ENCODE measurements at regions not wholly inside any gene's neighbourhood (a gene's known extent, or its start where the extent isn't known, plus 50 kb on each side); places are given as distances from the start of the nearest gene placed in this dataset.

DNA sequence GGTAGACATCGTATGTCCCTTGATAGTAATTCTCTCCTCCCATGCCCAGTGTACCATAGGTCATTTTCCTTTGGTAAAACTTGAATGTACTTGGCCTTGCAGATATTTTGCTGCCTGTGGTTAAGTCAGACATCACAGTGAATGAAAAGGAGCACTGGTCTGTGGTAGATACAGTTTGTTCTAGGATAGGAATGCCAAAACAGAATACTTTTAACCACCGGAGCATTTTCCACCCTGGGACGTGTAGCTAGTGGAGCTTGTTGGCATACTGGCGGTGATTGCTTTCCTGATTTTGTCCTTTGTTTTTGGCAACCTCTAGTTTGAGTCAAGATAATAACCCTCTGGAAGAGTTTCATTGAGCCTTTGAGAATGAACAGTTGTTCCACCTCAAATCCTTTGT is 92.0 kb upstream of the BMPER start:
- DNase-seq (ENCODE audit: low read depth) = no peak

DNA sequence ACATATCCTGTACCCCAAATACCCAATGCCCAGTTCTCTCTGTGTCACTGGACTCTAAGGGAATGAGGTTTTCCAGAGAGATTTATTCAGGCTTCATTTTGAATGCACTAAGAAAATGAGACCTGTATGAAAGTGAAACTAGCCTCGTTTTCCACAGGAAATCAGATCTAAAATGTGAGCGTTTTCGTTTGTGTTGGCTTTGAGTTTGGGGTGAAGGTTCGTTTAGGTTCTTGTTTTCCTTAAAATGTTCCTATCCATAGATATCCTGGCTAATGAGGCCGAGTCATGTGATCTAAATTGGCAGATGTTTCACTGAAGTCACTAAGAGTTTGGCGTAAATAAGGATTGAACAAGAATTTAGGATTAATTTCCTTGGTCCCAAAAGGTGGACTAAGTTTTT is 90.9 kb upstream of the BMPER start:
- DNase-seq (ENCODE audit: low read depth) = no peak

DNA sequence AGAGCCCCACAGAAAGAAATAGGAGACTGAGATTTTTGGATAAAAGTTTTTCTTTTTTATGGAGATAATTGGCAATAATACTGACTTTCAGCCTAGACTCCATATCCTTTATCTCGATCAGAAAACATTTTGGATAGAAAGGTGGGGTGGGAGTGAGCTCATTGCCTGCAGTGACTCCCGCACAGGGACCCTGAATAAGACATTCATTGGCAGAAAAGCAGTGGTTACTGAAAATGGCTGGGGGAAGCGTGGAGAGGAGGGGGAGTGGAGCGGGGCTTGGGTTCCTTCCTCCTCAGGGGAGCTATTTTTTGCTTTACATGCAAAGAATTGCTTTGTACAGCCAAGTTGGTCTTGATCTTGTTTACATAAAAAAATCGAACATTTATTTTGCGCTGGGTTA is 90.4 kb upstream of the BMPER start:
- DNase-seq (ENCODE audit: low read depth) = no peak

DNA sequence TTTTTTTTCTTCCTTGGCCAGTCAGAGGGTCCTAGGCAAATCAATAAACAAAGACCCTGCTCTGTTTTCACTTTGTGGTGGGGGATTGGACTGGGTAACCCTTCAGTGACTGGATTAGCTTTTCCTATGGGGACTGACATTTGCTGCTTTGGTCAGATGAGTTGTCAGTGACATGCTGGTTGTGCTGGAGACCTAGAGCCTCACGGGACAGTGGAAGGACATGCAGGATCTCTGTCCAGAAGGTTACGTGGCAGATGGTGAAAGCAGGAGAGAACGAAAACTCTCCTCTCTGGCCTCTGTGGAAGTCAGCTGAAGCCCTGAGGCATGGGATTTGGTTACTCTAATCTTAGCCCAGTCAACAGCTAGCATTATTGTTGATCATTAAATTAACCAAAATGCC is 90.0 kb upstream of the BMPER start:
- DNase-seq (ENCODE audit: low read depth) = no peak

DNA sequence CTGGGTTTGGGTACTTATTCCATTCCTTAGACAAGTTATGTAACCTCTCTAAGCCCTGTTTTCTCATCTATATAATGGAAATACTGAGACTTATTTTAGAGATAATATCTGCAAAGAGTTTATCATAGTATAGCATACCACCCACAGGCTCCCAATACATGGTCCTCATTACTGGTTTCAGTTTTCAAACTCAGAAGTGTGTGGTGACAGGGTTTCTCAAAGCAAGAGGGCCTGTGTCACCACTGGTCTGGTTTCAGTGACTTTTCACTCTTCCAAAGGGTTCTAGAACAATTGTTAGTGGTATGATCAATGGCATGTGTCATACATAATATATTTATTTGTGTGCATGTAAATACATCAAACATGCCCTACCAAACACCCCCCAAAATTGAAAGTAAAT is 89.2 kb upstream of the BMPER start:
- no peak for DNase-seq (ENCODE audit: low read depth)

DNA sequence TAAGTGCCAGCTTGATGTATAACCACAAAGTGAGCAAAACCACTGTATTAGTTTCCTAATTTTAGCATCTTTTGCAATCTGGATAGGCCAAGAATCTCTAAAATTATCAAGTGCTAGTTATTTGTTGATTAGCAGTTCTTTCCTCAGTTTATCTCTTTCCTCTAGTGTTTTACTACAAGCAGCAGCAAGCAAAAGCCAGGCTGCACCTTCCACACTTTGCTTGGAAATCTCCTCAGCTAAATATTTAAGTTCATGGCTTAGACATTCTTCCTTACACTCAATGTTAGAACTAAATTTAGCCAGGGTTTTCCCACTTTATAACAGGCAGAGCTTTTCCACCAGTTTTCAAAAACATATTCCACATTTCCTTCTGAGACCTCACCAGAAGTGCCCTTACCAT is 85.7 kb upstream of the BMPER start:
- DNase-seq (ENCODE audit: low read depth) = no peak

DNA sequence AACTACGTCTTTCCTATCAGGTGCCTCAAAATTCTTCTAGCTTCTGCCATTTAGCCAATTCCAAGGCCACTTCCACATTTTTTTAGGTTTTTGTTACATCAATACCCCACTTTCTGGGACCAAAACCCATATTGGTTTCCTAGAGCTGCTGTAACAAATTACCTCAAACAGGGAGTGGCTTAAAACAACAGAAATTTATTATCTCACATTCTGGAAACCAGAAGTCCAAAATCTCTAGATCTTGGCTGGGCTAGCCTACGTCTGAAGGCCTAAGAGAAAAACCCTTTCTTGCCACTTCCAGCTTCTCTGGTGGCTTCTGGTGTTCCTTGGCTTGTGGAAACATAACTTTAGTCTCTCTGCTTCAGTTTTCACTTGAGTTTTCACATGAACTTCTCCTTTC is 85.1 kb upstream of the BMPER start:
- DNase-seq (ENCODE audit: low read depth) = no peak

DNA sequence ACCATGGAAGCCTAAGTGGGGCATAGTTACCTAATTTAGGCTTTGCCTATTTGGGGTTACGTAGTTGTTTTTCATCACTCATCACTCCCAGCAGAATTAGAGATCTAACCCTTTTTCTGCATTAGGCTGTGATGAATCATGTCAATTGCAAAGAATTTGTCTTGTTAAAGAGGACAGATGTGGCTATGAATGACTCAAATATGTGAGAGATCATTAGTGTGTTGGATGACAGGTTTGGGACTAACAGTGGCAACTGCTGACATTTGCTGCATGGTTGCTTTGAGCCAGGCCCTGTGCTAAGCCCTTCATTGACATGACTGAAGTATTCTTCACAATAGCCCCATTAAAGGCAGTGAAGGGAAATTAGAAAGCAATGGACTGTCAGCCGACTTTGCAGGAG is 83.4 kb upstream of the BMPER start:
- no peak for DNase-seq (ENCODE audit: low read depth)

DNA sequence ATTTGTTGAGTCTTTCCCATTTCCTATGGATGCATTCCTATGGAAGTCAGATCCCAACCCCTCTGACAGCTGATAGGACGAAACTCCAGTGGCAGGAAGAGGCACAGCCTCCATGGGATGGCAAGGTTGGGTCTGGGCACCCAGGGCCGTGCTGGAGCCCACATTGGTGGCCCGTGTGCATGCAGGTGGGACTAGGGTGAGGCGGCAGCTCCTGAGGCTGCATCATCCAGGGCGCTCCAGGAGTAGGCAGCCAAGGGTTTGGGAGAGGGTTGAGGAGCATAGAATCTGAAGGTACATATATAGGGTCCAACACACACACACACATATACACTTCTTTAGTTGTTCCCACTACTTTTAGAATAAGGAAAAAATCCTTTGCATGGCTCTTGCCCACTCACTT is 81.4 kb upstream of the BMPER start:
- no peak for DNase-seq (ENCODE audit: low read depth)

DNA sequence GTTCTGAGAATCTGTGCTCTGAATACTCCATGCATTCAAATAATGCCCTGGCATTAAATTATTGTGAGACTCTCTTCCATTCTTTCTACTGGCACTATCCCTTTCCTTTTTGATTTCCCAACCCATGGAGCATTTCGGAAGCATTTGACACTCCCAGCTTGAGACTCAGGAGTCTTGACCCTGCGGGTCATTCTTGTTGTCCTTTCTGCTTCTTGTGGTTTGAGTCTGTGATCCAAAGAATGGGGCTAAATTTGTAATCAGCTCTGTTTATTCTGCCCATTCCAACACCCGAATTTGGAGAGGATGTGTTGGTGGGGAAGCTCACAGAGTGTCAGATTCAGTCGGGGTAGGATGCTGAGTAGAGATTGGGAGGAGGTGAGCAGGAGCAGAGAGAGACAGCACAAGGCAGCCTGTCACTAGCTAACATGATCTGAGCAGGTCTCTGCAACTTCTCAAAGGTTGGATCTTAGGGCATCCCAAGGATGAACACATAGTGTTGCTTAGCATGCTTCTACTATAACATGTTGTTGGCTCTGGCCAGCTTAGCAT is 80.4 kb upstream of the BMPER start:
- no peak for DNase-seq (ENCODE audit: low read depth)

DNA sequence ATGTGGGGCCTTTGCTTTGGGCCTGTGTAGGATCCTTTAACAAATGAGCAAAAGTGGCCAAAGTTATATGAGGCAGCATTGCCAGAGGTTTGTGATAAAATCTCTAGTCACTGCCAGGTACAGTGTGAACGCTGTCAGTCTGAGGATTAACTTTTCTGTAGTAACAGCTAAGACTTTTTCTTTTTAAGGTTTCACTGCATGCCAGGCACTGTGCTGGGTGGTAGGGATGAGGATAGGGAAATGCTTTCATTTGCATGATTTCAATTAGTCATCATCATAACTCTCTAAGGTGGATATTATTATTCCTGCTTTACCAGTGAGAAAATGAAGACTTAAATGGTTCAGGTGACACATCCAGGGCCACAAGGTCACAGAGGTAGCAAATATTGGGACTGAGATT is 79.7 kb upstream of the BMPER start:
- DNase-seq (ENCODE audit: low read depth) = no peak

DNA sequence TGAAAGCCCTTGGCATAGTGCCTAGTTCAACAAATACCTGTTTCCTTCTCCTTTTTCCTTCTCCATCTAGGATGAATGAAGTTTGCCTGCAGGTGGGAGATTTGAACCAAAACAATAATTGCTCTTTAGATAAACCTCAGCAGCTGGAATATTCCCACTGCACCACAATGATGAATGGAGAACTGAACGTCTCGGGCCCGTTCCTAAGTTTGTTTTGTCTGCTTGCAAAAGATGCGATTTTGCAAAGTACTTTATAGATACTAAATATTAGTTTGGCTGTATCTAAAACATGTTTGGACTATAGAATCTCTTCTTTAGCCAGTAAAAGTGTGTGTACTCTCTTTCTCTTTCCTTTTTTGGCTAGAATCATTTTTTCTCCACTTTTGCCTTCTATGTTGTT is 75.8 kb upstream of the BMPER start:
- no peak for DNase-seq (ENCODE audit: low read depth)

DNA sequence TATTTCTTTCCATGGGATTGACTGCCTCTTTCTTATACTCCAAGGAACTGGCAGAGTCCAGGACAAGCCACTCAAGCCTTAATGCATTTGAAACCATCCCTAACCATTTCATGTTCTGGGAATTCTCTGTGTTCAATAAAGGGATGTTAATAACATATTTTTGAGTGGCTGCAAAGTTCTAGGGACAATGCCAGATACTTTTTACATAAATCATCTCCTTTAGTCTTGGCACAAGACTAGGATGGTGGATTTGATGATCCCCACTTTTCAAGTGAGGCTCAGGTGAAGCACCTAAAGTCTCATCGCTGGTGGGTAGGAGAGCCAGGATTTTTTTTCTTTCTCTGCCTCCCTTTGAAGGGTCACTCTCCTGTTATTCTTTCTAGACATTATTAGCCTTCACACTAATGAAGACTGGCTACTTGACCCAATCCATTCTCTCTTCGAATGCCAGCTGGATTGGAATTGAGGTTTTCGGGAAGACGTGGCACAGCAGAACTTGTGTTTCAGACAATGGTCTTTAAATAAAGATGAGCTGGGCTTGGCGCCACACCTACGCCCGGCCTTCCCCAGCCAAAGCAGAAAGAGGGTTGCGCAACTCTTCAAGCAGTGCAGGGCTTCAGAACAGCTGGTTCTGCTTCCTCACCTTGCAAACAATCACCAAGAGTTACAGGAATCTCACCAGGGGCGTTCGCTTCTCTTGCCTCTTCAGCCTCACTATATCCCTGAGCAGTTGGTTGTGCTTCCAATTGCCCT is 73.8 kb upstream of the BMPER start:
- DNase-seq (ENCODE audit: low read depth) = no peak

DNA sequence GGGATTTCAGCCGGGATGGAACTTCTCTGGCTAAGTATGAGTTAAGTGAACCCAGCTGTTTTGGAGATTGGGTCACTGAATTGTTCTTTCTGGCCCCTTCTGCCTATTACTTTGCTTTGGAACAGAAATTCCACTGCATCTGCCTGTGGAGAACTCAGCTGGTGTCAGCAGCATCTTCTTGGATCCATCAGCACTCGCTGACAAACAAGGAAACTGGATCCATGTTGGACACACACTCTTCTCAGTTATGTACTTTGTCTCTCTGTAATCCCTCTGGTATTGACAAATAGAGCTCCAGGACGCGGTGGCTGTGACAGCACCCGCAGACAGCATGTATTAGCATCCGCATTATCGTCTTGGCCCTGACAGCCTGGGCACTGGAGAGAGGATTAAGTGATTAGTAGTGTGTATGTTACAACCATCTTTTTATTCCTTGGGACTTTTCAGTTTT is 73.0 kb upstream of the BMPER start:
- DNase-seq (ENCODE audit: low read depth) = no peak

DNA sequence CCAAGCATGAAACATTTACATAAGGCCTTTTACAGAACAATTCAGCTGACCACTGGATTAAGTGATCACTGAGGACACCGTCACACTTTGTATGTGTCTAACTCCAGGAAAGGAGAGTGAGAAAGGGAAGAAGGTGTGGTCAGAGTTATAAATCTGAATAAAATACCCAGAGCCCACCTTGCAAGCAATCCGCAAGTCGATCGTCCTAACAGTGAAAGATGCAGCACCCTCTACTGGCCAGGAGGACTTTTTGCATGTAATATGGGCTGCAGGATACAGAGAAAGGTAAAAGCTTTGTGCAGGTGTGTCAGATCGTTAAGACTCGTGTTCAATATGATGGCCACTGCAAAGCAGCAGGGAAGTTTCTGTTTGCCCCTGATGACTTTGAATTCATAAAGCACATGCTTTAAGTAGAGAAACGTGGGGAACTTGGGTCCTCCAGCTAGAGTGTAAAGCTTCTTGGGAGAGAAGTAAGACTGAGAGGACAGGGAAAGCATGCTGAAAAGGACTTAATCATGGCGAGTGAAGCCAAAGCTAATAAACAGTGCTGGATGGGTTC is 68.5 kb upstream of the BMPER start:
- no peak for DNase-seq (ENCODE audit: low read depth)

DNA sequence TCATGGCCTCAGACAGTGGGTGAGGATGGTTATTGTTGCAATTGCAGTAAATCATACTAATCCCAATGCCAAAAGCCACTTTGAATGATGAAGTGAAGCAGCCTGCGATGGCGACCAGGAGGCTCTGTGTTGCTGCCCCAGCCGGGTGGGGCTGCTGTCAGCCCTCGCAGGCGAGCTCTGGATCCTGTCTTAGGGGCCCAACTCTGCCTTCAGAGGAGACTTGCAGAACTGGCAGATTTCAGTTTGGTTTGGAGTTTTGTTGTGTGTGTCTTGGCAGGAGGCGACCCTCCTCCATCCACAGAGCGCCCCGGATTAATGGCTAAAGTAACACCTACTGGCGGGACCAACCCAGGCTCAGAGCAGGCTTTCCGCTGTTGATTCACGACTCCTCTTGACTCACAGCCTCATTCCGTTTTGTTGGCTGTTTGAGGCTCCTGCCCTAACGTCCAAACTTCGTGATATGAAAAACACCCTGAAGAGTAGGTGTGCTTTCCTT is 67.9 kb upstream of the BMPER start:
- DNase-seq (ENCODE audit: low read depth) = no peak

DNA sequence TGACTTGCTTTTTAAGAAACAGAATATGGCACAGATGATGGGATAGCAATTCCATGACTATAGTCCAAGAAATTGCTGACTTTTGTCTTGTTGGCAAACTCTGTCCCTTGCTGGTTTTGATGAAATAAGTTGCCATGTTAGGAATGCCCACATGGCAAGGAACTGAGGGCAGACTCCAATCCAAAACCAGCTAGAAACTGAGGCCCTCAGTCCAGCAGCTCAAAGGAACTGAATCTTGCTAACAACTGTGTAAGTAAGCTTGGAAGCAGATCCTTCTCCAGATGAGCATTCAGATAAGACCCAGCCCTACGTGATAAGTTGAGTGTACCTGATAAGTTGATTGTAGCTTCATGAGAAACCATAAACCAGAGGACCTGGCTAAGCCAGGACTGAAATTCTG is 64.3 kb upstream of the BMPER start:
- DNase-seq (ENCODE audit: low read depth) = no peak

DNA sequence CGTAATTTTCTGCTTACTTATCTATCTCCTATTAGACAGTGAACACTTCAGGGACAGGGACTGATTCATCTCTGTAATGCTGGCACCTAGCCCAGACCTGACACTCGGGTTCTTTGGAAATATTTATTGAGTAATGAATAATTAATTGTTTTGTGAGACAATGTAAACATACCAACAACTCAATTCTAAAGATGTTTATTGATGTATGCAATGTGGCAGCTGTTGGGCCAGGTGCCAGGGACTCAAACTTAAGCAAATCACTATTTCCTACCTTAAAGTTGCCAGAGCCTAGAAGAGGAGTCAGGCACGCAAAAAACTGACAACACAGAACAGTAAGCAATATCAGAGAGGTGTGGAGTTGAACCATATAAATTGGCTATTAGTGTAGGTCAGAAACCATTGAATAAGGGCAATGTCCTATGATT is 63.6 kb upstream of the BMPER start:
- DNase-seq (ENCODE audit: low read depth) = no peak

DNA sequence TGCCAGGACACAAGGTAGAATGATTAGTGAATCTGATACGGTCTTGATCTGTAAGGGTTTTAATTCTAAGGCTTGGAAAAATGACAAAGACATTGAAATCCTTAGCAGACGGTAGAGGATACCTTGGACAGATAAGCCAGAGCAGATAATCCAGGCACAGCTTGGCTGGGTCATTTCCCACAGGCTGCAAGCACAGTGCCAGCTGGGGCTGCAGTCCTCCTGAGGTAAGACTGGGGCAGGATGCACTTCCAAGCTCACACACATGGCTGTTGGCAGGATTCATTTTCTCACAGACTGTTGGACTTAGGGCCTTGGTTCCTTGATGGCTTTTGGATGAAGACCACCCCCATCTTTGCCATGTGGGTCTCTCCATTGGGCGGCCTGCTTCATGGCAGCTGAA is 63.2 kb upstream of the BMPER start:
- no peak for DNase-seq (ENCODE audit: low read depth)

DNA sequence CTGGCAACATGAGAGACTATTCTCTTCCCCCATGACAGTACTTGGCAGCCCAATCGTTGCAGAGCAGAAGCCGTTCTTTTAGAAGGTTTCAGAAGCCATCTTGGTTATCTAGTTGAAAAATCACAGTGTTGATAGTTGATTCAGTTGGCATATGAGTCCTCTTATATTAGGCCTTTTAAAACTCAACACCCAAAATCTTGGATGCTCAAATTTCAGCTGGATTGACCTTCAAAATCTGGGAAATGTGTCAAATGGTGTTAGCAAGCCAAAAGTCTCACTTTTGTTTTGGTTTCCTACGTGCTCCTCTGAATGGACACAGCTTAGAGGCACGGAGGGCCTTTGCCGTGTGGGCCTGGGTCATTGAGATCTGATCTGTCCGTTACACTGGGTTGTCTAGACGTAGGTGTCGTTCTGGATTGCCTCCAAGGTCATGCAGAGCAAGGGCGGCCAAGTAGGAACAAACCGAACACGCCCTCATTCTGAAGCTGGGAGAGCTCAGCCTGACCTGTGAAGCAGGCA is 59.3 kb upstream of the BMPER start:
- no peak for DNase-seq (ENCODE audit: low read depth)

DNA sequence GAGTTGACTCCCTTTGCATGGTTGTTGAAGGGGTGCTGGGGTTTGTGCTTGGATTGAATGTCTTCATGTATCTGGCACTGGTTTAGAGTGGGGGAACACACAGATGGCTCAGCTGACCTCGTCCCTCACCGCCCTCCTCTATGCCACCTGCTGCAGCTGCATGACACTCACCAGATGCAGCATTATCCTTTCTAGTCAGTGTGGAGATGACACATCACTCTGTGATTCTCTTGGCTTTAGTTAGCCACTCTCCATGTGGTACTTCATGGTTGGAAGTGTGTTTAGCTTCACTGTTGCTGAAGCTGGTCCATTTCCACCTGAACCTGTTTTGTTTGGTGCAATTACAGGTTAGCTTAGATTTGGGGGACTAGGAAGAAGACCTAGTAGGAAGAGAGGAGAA is 56.3 kb upstream of the BMPER start:
- no peak for DNase-seq (ENCODE audit: low read depth)

DNA sequence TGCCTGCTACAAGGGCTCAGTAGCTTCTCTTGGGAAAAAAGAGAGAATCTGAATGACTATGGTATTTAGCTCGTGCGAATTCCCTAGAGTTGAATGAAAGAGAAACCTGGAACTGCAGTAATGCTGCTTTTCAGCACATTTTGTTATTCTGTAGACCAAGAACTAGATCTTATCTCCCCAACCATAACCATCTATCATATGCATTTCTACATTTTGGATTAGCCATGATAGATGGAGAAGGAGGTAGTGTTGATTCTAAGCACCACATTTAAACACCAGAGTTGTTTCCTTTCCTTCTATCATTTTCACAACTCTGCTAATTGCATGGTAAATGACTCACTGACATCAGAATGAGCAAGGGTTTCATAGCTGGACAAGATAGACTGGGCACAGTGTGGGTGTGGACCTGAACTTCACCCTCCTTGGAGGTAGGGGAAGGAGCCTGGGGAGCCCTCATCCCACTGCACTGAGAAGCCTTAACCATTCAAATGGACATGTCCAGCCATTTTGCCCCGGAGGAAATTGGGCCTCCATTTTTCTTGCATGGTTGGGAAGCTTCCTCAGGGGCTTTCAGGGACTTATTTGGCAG is 55.3 kb upstream of the BMPER start:
- no peak for DNase-seq (ENCODE audit: low read depth)

DNA sequence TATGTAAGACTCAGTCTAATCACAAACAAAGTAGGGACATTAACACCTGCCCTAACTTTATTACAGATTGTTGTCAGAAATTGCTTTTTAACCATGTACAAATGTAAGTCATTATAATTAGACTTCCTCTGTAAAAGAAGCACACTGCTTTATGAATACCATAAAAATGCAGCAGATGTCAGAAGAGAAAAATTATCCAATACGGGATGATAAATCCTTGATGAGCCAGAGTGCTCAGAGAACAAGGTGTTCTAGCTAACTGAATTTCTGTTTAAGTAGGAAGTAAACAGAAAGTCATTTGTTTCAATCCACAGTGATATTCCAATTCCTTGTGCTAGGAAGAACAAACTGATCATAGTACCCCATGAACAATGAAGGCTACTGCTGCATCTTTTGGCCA is 54.6 kb upstream of the BMPER start:
- DNase-seq (ENCODE audit: low read depth) = no peak

All from GM04503 (cell line).